GM13976 (cell line): ENCODE measurements at regions not wholly inside any gene's neighbourhood (a gene's known extent, or its start where the extent isn't known, plus 50 kb on each side); places are given as distances from the start of the nearest gene placed in this dataset.

Experiments
- DNase-seq: peaks from one replicate; pipeline ENCODE4 v3.0.0; 2012; ENCODE audit warnings: low spot score
- in situ Hi-C: fragments of 300-500 bp; cut with MboI; formaldehyde crosslinking; loops from one replicate; pipeline ENCODE4 v1.12.0; 2022; ENCODE audit warnings: low sequenced_read_pairs, mixed read lengths, inconsistent platforms; ENCODE audit not compliant: unreplicated experiment
- TF ChIP-seq, protein P1 (sequence below): IDR thresholded peaks from 2 replicates; pipeline ENCODE4 v1.5.1; 2012; ENCODE audit warnings: borderline replicate concordance, mild to moderate bottlenecking; ENCODE audit not compliant: insufficient read depth; ENCODE audit errors: extremely low read depth, missing control alignments, control extremely low read depth

GRCh38 chr14:101282418-101282817, 278.9 kb upstream of the DIO3 start:
- in situ Hi-C loops = no loop called here
- TF ChIP-seq, protein P1, sequence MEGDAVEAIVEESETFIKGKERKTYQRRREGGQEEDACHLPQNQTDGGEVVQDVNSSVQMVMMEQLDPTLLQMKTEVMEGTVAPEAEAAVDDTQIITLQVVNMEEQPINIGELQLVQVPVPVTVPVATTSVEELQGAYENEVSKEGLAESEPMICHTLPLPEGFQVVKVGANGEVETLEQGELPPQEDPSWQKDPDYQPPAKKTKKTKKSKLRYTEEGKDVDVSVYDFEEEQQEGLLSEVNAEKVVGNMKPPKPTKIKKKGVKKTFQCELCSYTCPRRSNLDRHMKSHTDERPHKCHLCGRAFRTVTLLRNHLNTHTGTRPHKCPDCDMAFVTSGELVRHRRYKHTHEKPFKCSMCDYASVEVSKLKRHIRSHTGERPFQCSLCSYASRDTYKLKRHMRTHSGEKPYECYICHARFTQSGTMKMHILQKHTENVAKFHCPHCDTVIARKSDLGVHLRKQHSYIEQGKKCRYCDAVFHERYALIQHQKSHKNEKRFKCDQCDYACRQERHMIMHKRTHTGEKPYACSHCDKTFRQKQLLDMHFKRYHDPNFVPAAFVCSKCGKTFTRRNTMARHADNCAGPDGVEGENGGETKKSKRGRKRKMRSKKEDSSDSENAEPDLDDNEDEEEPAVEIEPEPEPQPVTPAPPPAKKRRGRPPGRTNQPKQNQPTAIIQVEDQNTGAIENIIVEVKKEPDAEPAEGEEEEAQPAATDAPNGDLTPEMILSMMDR = no peak
- no peak for DNase-seq

- no peak for DNase-seq
- TF ChIP-seq, protein P1 = no peak
- in situ Hi-C loops = no loop called here
Measured at GRCh38 chr14:101284711-101285110, 276.6 kb upstream of the DIO3 start.

- TF ChIP-seq, protein P1 = no peak
- in situ Hi-C loops = no loop called here
- DNase-seq = no peak
Measured at GRCh38 chr14:101286271-101287018, 274.9 kb upstream of the DIO3 start.

DNA sequence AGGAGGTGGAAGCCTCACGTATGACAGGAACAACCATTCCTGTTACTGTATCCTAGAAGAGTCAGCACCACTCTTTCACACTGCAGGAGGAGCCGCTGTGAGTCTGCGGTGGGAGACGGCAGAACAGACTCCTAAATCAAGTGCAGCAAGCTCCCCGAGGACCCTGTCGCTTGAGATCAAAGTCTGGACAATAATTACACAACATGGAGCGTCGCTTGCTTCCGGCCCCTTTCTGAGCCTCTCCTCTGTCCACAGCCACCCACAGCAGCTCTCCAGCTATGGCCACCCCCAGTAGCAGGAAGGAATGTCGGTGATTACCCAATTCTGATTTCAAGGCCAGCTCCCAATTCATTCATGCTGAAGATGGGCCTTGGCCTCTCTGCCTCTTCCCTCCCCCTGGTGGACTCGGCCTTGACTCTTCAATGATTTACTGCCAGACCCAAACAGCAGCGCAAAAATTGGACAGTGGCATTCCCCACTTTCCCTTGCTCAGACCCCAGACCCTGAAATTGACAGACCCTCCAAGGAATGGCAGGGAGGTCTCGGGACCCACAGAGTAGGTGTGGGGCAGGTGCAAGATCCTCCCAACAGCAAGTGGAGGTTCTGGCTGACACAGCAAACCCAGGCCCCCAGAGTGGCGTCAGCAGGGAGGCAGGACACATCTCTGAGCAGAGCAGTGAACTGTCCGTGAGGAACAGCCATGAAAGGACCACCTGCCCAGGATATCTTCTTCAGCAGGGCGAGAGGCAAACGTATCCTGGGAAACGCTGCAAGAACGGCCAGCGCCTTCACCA, 272.7 kb upstream of the DIO3 start:
- TF ChIP-seq, protein P1 = no peak
- in situ Hi-C loops = no loop called here
- no peak for DNase-seq

DNA sequence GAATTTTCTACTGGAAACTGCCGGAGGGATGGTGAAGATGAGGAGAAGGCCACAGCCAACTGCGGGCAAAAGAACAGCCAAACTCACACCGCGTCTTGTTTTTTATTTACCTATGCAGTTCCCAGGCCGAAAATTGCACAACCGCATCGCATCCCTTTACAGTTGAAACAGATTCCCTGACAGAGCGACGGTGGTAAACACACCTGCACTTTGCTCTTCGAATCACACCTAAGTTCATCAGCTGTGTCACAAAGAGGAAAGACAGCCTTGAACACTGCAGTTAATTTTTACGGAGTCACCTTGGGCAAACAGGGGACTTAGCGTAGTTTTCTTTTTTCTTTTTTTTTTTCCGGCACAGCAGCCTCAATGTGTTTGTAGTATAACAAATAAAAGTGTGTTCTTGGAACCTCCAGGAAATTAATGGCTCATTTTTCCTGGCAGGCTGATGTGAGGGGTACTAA, 272.0 kb upstream of the DIO3 start:
- TF ChIP-seq, protein P1 = no peak
- no peak for DNase-seq
- in situ Hi-C loops = no loop called here

GRCh38 chr14:101289911-101290310, 271.4 kb upstream of the DIO3 start:
- in situ Hi-C loops = no loop called here
- TF ChIP-seq, protein P1 = no peak
- no peak for DNase-seq
